IPS-20b (cell line): ENCODE measurements at regions not wholly inside any gene's neighbourhood (a gene's known extent, or its start where the extent isn't known, plus 50 kb on each side); places are given as distances from the start of the nearest gene placed in this dataset.

Experiments
- H3K27ac ChIP-seq: one replicate; pipeline ENCODE4 v1.5.1; 2013; ENCODE audit warnings: low read length
- H3K27me3 ChIP-seq: 2 replicates; pipeline ENCODE4 v1.6.1; 2013; ENCODE audit warnings: mild to moderate bottlenecking, low read length, inconsistent platforms; ENCODE audit not compliant: insufficient read depth
- H3K36me3 ChIP-seq: 2 replicates; pipeline ENCODE4 v1.6.1; 2013; ENCODE audit warnings: low read depth, mild to moderate bottlenecking, inconsistent platforms, low read length, moderate library complexity; ENCODE audit not compliant: insufficient read depth
- H3K4me1 ChIP-seq: 2 replicates; pipeline ENCODE4 v1.6.1; 2013; ENCODE audit warnings: mild to moderate bottlenecking, control low read depth, inconsistent platforms, low read length, moderate library complexity; ENCODE audit not compliant: insufficient read depth
- H3K4me3 ChIP-seq: 2 replicates; pipeline ENCODE4 v1.5.1; 2013; ENCODE audit warnings: mild to moderate bottlenecking, low read length, inconsistent platforms
- H3K9ac ChIP-seq: 2 replicates; pipeline ENCODE4 v1.6.1; 2013; ENCODE audit warnings: low read depth, mild to moderate bottlenecking, inconsistent platforms, low read length, moderate library complexity
- H3K9me3 ChIP-seq: 2 replicates; pipeline ENCODE4 v1.6.1; 2013; ENCODE audit warnings: mild to moderate bottlenecking, low read depth, low read length, inconsistent platforms; ENCODE audit not compliant: insufficient read depth

DNA sequence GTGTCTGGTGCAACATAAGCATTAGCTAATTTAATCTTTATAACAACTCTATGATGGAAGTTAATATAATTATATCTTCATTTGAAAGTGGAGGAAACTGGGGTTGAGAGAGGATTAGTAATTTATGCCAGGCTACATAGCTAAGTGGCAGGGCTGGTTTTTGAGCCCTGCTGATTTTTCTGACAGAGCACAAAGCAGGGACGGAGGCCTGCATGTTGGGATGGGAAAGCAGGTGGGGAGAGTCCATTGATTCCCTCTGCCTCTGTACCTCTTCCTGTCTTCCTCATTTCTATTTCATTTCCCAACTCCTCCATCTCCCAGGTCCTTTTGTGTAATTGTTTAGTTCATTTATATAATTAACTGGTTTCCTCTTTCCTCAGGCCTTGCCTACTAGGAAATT is 251.6 kb upstream of the ZPLD1 start:
- H3K4me1 ChIP-seq = peaks cover 16% of the 10 kb centered on the region; the same call in 1 of the 2 replicates
- no peak overlapping the region for H3K4me3 ChIP-seq
- no peaks in the 10 kb centered on the region for H3K27me3 ChIP-seq
- H3K9ac ChIP-seq = no peak overlapping the region
- no peak overlapping the region for H3K27ac ChIP-seq
- H3K9me3 ChIP-seq = no peaks in the 10 kb centered on the region
- H3K36me3 ChIP-seq = no peaks in the 10 kb centered on the region

GRCh38 chr3:102183623-102184022 is 251.2 kb upstream of the ZPLD1 start:
- no peaks in the 10 kb centered on the region for H3K27me3 ChIP-seq
- no peaks in the 10 kb centered on the region for H3K36me3 ChIP-seq
- H3K9me3 ChIP-seq = no peaks in the 10 kb centered on the region
- no peak overlapping the region for H3K9ac ChIP-seq
- H3K4me3 ChIP-seq = no peak overlapping the region
- peaks cover 16% of the 10 kb centered on the region; the same call in 1 of the 2 replicates for H3K4me1 ChIP-seq
- no peak overlapping the region for H3K27ac ChIP-seq

DNA sequence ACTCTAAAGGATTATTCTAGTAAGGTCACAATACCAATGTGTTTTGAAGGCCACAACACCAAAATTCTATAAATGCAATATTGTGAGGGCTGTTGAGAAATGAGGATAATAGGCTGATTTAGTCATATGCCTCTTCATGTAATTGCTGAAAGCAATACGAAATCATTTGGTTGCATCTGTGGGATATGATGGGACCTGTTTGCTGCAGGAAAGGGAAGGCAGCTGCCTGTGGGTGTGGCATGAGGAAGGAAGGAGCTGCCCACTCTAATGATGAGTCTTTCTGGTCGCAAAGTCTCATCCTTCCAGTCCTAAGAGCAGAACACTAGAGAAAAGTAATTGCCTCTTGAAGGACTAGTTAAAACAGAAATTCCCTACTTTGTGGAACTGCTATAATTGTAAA is 245.3 kb upstream of the ZPLD1 start:
- no peaks in the 10 kb centered on the region for H3K27me3 ChIP-seq
- no peak overlapping the region for H3K9ac ChIP-seq
- H3K36me3 ChIP-seq = no peaks in the 10 kb centered on the region
- H3K4me3 ChIP-seq = no peak overlapping the region
- no peaks in the 10 kb centered on the region for H3K9me3 ChIP-seq
- H3K27ac ChIP-seq = no peak overlapping the region
- no peaks in the 10 kb centered on the region for H3K4me1 ChIP-seq

GRCh38 chr3:102189956-102190723 is 244.7 kb upstream of the ZPLD1 start:
- H3K4me3 ChIP-seq = no peak overlapping the region
- no peaks in the 10 kb centered on the region for H3K9me3 ChIP-seq
- no peaks in the 10 kb centered on the region for H3K4me1 ChIP-seq
- no peaks in the 10 kb centered on the region for H3K36me3 ChIP-seq
- no peak overlapping the region for H3K9ac ChIP-seq
- H3K27me3 ChIP-seq = no peaks in the 10 kb centered on the region
- H3K27ac ChIP-seq = no peak overlapping the region

GRCh38 chr3:102192575-102192974 is 242.2 kb upstream of the ZPLD1 start:
- Histone ChIP-seq H3K27ac (no peak overlapping the region), H3K4me1 (no peaks in the 10 kb centered on the region)

GRCh38 chr3:102193255-102193654 is 241.6 kb upstream of the ZPLD1 start:
- Histone ChIP-seq H3K4me3 (no peak overlapping the region), H3K36me3 (no peaks in the 10 kb centered on the region), H3K9me3 (no peaks in the 10 kb centered on the region), H3K27ac (no peak overlapping the region), H3K27me3 (no peaks in the 10 kb centered on the region), H3K4me1 (no peaks in the 10 kb centered on the region), H3K9ac (no peak overlapping the region)

More at GRCh38 chr3:102192575-102192974, 242.2 kb upstream of the ZPLD1 start:
- Histone ChIP-seq H3K27me3 (no peaks in the 10 kb centered on the region), H3K9ac (no peak overlapping the region), H3K9me3 (no peaks in the 10 kb centered on the region), H3K36me3 (no peaks in the 10 kb centered on the region), H3K4me3 (no peak overlapping the region)

DNA sequence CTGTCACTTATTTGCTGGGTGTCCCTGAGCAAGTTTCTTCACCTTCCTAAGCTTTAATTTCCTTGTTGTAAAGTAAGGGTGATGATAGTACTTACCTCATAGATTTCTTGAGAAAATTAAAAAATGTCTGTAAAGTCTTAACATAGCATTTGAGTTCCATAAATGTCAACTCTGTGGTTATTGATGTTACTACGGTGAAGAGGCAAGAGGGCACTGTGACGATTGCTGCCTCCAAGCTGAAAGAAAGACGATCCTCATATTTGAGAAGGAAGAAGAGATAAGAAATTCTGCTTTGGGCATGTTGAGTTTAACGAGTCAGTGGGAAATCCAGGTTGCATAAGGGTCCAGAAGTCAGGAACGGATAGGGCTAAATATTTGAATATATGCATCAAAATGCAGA is 240.8 kb upstream of the ZPLD1 start:
- H3K27me3 ChIP-seq = no peaks in the 10 kb centered on the region
- no peaks in the 10 kb centered on the region for H3K4me1 ChIP-seq
- no peaks in the 10 kb centered on the region for H3K36me3 ChIP-seq
- H3K9me3 ChIP-seq = no peaks in the 10 kb centered on the region
- no peak overlapping the region for H3K9ac ChIP-seq
- H3K27ac ChIP-seq = no peak overlapping the region
- H3K4me3 ChIP-seq = no peak overlapping the region

- H3K9me3 ChIP-seq = no peaks in the 10 kb centered on the region
- H3K27me3 ChIP-seq = no peaks in the 10 kb centered on the region
- H3K9ac ChIP-seq = no peak overlapping the region
- no peak overlapping the region for H3K27ac ChIP-seq
- H3K4me1 ChIP-seq = no peaks in the 10 kb centered on the region
- H3K4me3 ChIP-seq = no peak overlapping the region
- no peaks in the 10 kb centered on the region for H3K36me3 ChIP-seq
These were observed 240.1 kb upstream of the ZPLD1 start for GRCh38 chr3:102194760-102195159.

DNA sequence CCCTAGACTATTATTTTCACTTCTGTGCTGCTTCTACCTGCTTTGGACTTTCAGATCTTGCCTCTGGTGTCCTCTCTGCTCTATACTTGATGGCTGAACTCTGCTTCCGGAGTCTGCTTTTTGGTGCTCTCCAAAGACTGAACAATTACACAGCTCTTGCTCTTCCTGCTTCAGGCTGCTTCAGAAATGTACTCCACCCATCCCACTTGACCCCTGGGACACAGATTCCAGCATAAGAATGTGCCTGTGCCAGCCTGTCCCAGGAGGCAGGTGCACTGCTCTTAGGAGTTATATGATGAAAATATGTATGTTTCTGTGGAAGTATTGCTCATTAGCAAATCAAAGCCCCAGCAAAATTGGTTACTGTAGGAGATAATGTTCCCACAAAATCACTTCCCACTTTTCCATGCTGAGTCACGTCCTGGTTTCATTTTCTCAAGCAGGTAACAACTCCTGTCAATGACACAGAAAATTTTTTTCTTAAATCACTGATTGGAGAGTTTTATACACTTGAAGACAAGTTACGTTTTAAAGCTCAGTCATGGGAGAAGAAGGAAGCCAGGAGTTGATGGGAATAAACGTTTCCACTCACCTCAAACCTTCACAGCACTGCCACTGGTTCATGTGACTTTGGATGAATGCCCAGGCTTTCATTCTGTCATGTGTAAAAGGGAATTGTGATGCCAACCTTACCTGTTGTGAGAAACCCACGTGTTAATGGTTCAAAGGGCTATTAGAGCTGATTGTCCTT is 239.4 kb upstream of the ZPLD1 start:
- Histone ChIP-seq H3K27me3 (no peaks in the 10 kb centered on the region), H3K4me1 (no peaks in the 10 kb centered on the region), H3K4me3 (no peak overlapping the region), H3K36me3 (no peaks in the 10 kb centered on the region), H3K9me3 (no peaks in the 10 kb centered on the region), H3K27ac (no peak overlapping the region), H3K9ac (no peak overlapping the region)

GRCh38 chr3:102200126-102200525 is 234.7 kb upstream of the ZPLD1 start:
- Histone ChIP-seq H3K4me1 (no peaks in the 10 kb centered on the region), H3K4me3 (no peak overlapping the region), H3K27me3 (no peaks in the 10 kb centered on the region), H3K9ac (no peak overlapping the region), H3K27ac (no peak overlapping the region), H3K36me3 (no peaks in the 10 kb centered on the region), H3K9me3 (no peaks in the 10 kb centered on the region)

DNA sequence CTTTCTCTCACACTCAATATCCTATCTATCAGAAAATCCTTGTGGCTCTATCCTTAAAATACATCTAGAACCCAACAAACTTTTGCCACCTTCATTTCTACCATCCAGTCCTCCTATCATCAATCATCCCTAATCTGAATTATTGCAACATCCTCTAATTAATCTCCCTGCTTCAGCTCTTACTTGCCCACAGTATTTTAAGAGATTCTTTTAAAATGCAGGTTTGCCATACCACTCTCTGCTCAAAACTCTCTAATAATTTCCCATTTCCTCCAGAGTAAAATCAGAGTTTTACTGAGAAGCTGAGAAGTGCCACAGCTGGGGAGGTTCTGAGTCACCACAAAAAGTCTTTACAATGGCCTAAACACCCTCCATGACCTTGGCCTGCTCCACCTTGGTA is 234.3 kb upstream of the ZPLD1 start:
- no peaks in the 10 kb centered on the region for H3K36me3 ChIP-seq
- no peaks in the 10 kb centered on the region for H3K9me3 ChIP-seq
- H3K27ac ChIP-seq = no peak overlapping the region
- no peak overlapping the region for H3K4me3 ChIP-seq
- H3K9ac ChIP-seq = no peak overlapping the region
- H3K27me3 ChIP-seq = no peaks in the 10 kb centered on the region
- no peaks in the 10 kb centered on the region for H3K4me1 ChIP-seq

DNA sequence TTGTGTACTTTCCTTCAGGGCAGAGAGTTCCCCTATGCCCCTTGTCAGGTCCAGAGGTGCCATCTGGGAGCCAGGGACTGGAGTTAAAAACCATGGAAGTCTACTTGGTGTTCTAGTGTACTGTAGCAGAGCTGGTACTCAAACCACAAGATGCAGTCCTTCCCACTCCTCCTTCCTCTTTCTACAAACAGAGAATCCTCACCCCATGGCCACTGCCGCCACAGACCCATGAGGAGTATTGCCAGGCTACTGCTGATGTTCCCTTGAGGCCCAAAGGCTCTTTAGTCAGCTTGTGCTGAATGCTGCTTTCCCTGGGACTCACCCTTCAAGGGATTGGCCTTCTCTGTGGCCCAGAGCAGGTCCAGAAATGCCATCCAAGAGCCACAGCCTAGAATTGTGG is 229.2 kb upstream of the ZPLD1 start:
- no peaks in the 10 kb centered on the region for H3K9me3 ChIP-seq
- H3K27ac ChIP-seq = no peak overlapping the region
- no peak overlapping the region for H3K4me3 ChIP-seq
- H3K4me1 ChIP-seq = peaks cover 7% of the 10 kb centered on the region
- no peaks in the 10 kb centered on the region for H3K27me3 ChIP-seq
- H3K9ac ChIP-seq = no peak overlapping the region
- no peaks in the 10 kb centered on the region for H3K36me3 ChIP-seq
